Stromal cell of bone marrow (primary cell): ENCODE measurements at regions not wholly inside any gene's neighbourhood (a gene's known extent, or its start where the extent isn't known, plus 50 kb on each side); places are given as distances from the start of the nearest gene placed in this dataset.

Source experiments
- DNase-seq: peaks from one replicate; pipeline ENCODE4 v3.0.0-alpha.2; 2012; ENCODE audit warnings: low read depth

DNA sequence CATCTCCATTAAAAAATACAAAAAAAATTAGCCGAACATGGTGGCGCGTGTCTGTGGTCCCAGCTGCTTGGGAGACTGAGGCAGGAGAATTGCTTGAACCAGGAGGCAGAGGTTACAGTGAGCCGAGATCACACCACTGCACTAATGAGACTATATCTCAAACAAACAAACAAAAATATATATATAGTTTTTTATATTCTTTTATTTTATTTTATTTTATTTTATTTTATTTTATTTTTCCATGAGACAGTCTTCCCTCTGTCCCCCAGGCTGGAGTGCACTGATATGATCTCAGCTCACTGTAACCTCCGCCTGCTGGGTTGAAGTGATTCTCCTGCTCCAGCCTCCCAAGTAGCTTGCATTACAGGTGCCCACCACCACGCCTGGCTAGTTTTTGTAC, 79.5 kb downstream of the IRF2BPL start:
- no peak for DNase-seq

GRCh38 chr14:76948213-76948947, 80.1 kb downstream of the IRF2BPL start:
- DNase-seq, result no peak

- DNase-seq, result no peak
Observed at GRCh38 chr14:76947838-76948184, 80.7 kb downstream of the IRF2BPL start.

- DNase-seq, result peak; percentile 62
Observed at GRCh38 chr14:76947078-76947837, 81.2 kb downstream of the IRF2BPL start.

DNA sequence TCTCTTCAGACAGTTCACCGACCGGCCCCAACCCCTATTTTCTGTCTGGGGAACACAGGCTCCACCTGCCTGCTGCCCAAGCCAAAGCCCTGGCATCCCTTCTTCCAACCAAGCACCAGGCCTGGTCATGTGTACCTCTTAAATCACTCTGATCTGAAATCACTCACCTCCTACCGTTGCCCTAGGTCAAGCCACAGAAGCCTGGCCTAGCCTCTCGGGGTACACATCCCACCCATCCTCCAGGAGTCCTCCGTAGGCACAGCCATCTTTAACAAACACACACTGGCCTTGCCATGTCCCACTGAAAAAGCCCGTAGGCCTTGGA, 81.8 kb downstream of the IRF2BPL start:
- DNase-seq, result no peak

- DNase-seq, result no peak
Observed at GRCh38 chr14:76943072-76943471, 85.4 kb downstream of the IRF2BPL start.

GRCh38 chr14:76941946-76942805, 86.3 kb downstream of the IRF2BPL start:
- no peak for DNase-seq

- no peak for DNase-seq
Observed at GRCh38 chr14:76941544-76941943, 87.0 kb downstream of the IRF2BPL start.

DNA sequence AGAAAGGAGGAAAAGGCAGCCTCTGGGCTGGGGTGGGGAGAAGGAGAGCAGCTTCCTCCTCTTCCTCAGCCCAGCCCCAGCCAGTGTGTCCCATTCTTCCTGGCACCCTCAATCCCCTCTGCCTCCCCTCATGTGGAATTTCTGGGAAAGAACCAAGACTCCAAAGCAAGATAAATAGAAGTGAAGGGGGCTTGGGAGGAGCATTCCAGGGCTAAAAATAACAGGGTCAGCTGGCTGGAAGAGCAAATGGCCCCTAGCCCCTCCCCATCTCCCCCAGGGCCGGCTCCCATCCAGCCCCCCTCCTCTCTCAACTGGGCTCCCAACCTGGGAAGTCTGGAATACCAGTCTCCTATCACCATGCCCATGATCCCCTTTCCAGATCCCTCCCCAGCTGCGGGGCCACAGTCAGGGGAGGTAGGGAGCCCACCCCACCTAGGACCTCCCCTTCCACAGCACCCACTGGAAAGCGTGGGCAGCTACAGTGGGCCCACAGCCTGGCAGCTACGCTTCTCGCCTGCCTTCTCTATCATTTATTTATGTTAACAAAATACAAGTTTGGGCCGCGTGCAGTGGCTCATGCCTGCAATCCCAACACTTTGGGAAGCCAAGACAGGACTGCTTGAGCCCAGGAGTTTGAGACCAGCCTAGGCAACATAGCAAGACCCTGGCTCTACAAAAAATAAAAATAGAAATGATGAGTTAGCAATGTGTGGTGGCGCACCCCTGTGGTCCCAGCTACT, 88.3 kb downstream of the IRF2BPL start:
- no peak for DNase-seq

DNA sequence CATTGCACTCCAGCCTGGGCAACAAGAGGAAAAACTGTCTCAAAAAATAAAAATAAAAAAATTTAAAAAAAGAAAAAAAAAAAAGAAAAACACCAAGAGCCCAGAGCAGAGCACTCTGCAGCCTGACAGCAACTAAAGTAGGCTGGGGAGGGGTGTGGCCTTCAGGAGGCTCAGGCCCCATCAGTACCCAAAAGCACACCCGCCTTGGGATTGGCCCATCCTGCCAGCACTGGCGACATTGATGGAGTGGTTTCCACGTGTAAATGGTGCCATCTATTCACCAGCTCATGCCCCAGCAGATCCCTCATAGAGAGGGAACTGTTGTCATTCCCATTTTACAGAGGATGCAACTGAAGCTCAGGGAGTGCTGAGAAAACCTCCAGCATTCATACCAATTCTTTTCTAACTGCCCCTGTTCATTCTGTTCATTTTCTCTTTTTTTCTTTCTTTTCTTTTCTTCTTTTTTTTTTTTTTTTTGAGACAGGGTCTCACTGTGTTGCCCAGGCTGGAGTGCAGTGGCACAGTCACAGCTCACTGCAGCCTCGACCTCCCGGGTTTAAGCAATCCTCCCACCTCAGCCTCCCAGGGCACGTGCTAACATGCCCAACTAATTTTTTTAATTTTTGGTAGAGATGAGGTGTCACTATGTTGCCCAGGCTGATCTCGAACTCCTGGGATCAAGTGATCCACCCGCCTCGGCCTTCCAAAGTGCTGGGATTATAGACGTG, 89.3 kb downstream of the IRF2BPL start:
- no peak for DNase-seq

GRCh38 chr14:76938092-76938500, 90.4 kb downstream of the IRF2BPL start:
- DNase-seq, result no peak

GRCh38 chr14:76937181-76938091, 91.1 kb downstream of the IRF2BPL start:
- peak; percentile 85 for DNase-seq

DNA sequence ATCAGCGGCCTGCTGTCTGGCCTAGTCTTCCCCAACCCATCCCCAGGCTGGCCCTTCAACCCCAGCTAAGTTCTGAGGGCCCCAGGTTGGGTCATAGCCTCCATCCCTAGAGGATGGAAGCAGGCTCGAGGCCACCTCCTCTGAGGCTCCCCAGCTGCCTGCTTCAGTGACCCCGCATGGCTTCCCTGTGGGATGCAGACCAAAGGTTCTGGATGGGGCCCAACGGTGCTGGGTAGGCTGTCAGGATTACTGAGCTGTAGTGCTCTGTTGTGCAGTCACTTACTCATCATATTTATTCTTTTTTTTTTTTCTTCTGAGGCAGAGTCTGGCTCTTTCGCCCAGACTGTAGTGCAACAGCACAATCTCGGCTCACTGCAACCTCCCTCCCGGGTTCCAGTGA, 92.0 kb downstream of the IRF2BPL start:
- DNase-seq, result no peak

DNA sequence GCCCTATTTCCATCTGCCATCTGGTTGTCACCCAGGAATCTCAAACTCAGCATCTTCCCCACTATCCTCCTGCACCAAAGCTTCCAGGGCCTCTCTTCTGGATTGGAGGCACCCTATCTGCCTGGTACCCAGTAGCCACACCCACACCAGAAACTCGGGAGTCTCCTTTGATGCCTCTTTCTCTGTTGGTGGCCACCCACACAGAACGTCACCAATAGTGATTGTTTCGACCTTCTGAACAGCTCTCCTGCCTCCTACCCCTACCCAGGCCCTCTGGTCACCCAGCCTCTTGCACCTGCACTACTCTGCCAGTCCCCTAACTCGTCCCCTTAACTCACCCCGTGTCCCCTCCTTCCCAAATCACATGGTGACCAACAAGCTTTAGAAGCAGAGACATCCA, 95.0 kb downstream of the IRF2BPL start:
- DNase-seq, result no peak

DNA sequence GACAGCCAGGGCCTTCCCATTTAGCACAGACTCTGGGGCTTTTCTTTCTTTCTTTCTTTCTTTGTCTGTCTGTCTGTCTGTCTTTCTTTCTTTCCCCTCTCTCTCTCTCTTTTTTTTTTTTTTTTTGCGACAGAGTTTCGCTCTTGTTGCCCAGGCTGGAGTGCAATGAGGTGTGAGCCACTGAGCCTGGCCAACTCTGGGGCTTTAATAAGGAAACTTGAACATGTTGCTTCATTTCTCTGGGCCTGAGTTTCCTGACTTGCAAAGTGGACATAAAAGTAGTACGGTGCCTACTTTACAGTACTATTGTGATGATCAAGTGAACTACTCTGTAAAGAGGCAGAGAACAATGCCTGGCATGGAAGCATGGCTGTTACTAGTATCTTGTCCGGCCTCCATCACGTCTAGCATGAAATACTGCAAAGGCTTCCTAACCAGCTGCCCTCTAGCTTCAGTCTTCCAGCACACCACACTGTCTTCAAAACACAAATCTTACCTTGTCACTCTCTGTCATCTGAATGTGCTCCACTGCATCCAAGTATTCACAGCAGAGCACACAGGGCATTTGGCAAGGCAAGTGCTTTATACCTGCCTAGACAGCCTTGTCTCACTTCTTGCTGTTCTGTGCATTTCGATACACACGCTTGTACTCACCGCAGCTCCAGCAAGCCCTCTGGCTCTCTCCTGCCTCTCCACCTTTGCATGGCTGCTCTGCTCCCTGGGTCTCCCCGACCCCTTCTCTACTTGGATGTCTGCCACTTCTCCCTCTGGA, 96.7 kb downstream of the IRF2BPL start:
- no peak for DNase-seq

DNA sequence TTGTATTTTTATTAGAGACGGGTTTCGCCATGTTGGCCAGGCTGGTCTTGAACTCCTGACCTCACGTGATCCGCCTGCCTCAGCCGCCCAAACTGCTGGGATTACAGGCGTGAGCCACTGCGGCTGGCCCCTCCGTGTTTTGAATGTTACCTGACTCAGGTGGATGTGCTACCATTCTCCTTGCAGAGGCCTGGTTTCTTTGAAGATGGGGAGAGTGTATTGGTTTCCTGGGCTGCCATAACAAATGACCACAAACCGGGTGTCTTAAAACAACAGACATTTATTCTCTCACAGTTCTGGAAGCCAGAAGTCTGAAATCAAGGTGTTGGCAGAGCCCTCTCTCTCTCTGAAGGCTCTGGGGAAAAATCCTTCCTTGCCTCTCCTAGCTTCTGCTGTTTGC, 98.0 kb downstream of the IRF2BPL start:
- DNase-seq, result no peak

- DNase-seq, result no peak
Observed at GRCh38 chr14:76929927-76930326, 98.6 kb downstream of the IRF2BPL start.

DNA sequence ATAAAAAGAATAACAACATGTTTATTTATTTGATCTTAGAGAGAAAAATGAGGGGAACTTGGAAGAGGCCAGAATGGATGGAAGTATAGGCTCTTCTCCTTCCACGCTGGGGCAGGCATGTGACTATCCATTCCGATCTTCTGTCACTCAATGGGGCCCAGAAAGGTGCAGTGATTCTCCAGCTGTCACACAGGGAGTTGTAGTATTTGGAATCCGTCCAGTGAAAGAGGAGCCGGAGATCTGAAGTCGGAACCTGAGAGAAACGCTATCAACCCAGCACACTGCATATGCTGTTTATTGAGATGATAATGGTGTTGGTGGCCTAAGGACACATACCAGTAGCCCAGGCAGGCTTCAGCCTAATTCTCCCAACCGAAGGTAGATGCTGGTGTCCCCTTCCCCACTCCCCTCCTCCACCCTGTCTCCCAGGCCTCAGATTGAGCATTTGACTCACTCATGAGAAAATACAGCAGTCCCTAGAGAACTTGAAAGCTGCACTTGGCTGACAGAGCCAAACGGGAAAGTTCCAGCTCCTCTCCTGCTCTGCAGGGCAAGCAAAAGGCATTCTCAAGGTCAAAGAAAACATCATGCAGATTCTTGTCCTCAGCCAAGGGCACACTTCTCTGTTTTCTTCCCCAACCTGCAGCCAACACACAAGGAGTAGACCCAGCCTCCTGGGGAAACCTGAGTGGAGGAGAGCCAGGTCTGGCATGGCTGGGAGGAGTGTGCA, 100.4 kb downstream of the IRF2BPL start:
- no peak for DNase-seq
